SU-DHL-6 (cell line): ENCODE measurements at regions not wholly inside any gene's neighbourhood (a gene's known extent, or its start where the extent isn't known, plus 50 kb on each side); places are given as distances from the start of the nearest gene placed in this dataset.

Experiments
- H2AFZ ChIP-seq: fragments of 200-600 bp; sonication (generic); 2 replicates; pipeline ENCODE4 v1.6.1; 2014; ENCODE audit warnings: low read depth, mild to moderate bottlenecking, moderate library complexity, mixed read lengths, antibody characterized with exemption, low read length; ENCODE audit not compliant: severe bottlenecking
- H3F3A ChIP-seq: fragments of 200-600 bp; shearing (Covaris generic); 2 replicates; pipeline ENCODE4 v1.6.0; 2016; ENCODE audit warnings: antibody characterized with exemption, mild to moderate bottlenecking; ENCODE audit not compliant: insufficient read depth
- H3K27ac ChIP-seq: fragments of 200-600 bp; sonication (generic); 2 replicates; pipeline ENCODE4 v1.5.1; 2016; ENCODE audit warnings: low read depth, mild to moderate bottlenecking, low read length, moderate library complexity, mixed read lengths
- H3K27me3 ChIP-seq: fragments of 200-600 bp; sonication (generic), shearing (Covaris generic); 2 replicates; pipeline ENCODE4 v1.6.0; 2014; ENCODE audit warnings: mild to moderate bottlenecking, low read length
- H3K36me3 ChIP-seq: fragments of 200-600 bp; sonication (generic); 2 replicates; pipeline ENCODE4 v1.6.1; 2014; ENCODE audit warnings: mild to moderate bottlenecking, low read length, mixed read lengths
- H3K4me2 ChIP-seq: fragments of 300-600, 200-600 bp; shearing (Covaris generic), sonication (generic); 2 replicates; pipeline ENCODE4 v1.6.0; 2014; ENCODE audit warnings: low read length, low read depth, mild to moderate bottlenecking; ENCODE audit not compliant: poor library complexity, severe bottlenecking
- H3K4me3 ChIP-seq: fragments of 200-600 bp; sonication (generic); 2 replicates; pipeline ENCODE4 v1.5.1; 2014; ENCODE audit warnings: antibody characterized with exemption, low read length, mild to moderate bottlenecking, mixed read lengths; ENCODE audit not compliant: insufficient read depth, poor library complexity, severe bottlenecking
- H3K79me2 ChIP-seq: fragments of 200-600 bp; sonication (generic); 2 replicates; pipeline ENCODE4 v1.6.1; 2014; ENCODE audit warnings: mild to moderate bottlenecking, low read length, moderate library complexity; ENCODE audit not compliant: insufficient read depth
- H3K9ac ChIP-seq: fragments of 200-600 bp; sonication (generic); 2 replicates; pipeline ENCODE4 v1.7.0; 2014; ENCODE audit warnings: mild to moderate bottlenecking, low read length
- H3K9me2 ChIP-seq: fragments of 200-600 bp; sonication (generic); replicated peaks from 2 replicates; pipeline ENCODE4 v1.6.1; 2014; ENCODE audit warnings: low read length; ENCODE audit not compliant: insufficient read depth
- H3K9me3 ChIP-seq: fragments of 200-600 bp; sonication (generic); 2 replicates; pipeline ENCODE4 v1.6.1; 2014; ENCODE audit warnings: low read length, mixed read lengths; ENCODE audit not compliant: insufficient read depth
- H4K20me1 ChIP-seq: fragments of 200-600 bp; sonication (generic); 2 replicates; pipeline ENCODE4 v1.6.1; 2014; ENCODE audit warnings: low read depth, mild to moderate bottlenecking, antibody characterized with exemption, low read length, moderate library complexity, mixed read lengths
- CTCF ChIP-seq: fragments of 200-600 bp; sonication (generic); IDR thresholded peaks from one replicate; pipeline ENCODE4 v1.5.1; 2017; ENCODE audit warnings: antibody characterized with exemption, mild to moderate bottlenecking, low read length, moderate library complexity; ENCODE audit not compliant: insufficient read depth, poor library complexity, severe bottlenecking
- EZH2phosphoT487 ChIP-seq: fragments of 200-600 bp; sonication (generic), shearing (Covaris generic); conservative IDR thresholded peaks from 2 replicates; pipeline ENCODE4 v1.6.1; 2018; ENCODE audit warnings: mild to moderate bottlenecking, antibody characterized with exemption, low read length, moderate library complexity, mixed read lengths

DNA sequence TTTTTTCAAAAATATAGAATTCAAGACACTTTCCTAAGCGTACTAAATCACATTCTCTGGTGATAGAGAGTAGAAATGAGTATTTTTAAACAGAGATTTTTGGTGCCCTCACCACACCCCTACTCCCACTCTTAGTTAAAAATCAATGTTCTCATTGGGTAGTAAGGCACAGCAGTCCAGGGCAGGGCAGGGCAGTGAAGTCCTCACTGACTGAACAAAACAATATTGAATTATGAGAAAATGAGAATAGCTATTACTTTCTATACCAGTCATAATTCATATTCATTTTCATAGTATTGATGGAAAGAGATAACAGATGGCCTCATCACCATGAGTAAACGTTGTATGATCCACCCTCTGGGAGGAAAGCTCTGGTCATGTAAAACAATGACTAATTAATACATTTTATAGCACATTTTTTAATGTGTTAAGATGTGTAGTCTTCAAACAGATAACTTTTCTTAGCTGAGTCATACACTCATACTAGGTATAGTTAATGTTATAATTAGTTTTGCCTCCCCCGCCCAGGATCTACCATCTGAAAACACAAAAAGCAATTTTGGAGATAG is 686.1 kb downstream of the KCNJ3 start:
- no peaks in the 10 kb centered on the region for H3K36me3 ChIP-seq
- no peaks in the 10 kb centered on the region for H3F3A ChIP-seq
- H2AFZ ChIP-seq = no peak overlapping the region
- no peak overlapping the region for H3K4me3 ChIP-seq
- H3K79me2 ChIP-seq = no peaks in the 10 kb centered on the region
- TF ChIP-seq EZH2phosphoT487 (no peak), CTCF (no peak)
- no peaks in the 10 kb centered on the region for H4K20me1 ChIP-seq
- no peak overlapping the region for H3K4me2 ChIP-seq
- no peaks in the 10 kb centered on the region for H3K27me3 ChIP-seq
- H3K9me3 ChIP-seq = no peaks in the 10 kb centered on the region
- no peaks in the 10 kb centered on the region for H3K9me2 ChIP-seq
- H3K9ac ChIP-seq = no peak overlapping the region
- no peak overlapping the region for H3K27ac ChIP-seq

DNA sequence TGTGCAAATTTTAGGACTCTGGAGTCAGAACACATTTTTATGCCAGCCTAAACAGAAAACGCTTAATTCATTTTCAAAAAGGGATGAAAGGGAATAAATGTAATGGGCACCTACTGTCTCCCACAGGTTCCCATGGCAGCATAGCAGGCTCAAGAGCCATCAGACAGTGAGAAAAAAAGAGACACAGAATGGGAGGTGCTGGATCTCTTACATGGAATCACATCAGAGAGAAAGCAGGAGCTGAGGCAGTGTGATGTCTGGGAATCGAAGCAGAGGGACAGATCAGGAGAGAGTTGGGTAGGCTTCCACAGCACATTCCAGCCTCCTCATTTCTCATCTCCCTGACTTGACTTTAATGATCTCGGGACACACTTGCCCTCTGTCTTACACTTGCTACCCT is 684.3 kb downstream of the KCNJ3 start:
- H2AFZ ChIP-seq = no peak overlapping the region

GRCh38 chr2:155381436-155381835 is 682.9 kb downstream of the KCNJ3 start:
- Histone ChIP-seq H2AFZ (no peak overlapping the region), H3K36me3 (no peaks in the 10 kb centered on the region), H3K79me2 (no peaks in the 10 kb centered on the region), H3K9ac (no peak overlapping the region), H3K4me3 (no peak overlapping the region), H3F3A (no peaks in the 10 kb centered on the region), H3K9me3 (no peaks in the 10 kb centered on the region), H3K27me3 (no peaks in the 10 kb centered on the region), H3K9me2 (no peaks in the 10 kb centered on the region), H4K20me1 (no peaks in the 10 kb centered on the region), H3K27ac (no peak overlapping the region), H3K4me2 (no peak overlapping the region)
- TF ChIP-seq CTCF = no peak
- TF ChIP-seq EZH2phosphoT487 = no peak

More for the DNA sequence above, 684.3 kb downstream of the KCNJ3 start:
- Histone ChIP-seq H3F3A (no peaks in the 10 kb centered on the region), H3K4me2 (no peak overlapping the region), H3K36me3 (no peaks in the 10 kb centered on the region), H3K9me3 (no peaks in the 10 kb centered on the region), H3K27ac (no peak overlapping the region), H3K9me2 (no peaks in the 10 kb centered on the region), H3K9ac (no peak overlapping the region), H3K79me2 (no peaks in the 10 kb centered on the region), H3K4me3 (no peak overlapping the region), H4K20me1 (no peaks in the 10 kb centered on the region), H3K27me3 (no peaks in the 10 kb centered on the region)
- TF ChIP-seq EZH2phosphoT487 (no peak), CTCF (no peak)
